A549 (cell line): ENCODE measurements at regions not wholly inside any gene's neighbourhood (a gene's known extent, or its start where the extent isn't known, plus 50 kb on each side); places are given as distances from the start of the nearest gene placed in this dataset.

Experiments
- ATAC-seq, 2 experiments: fragments of 200-7000 bp in 1 of 2; fragments of >200 bp in 1 of 2; cut with Nextera tagmentation in 1 of 2; cut with Tn5 transposase in 1 of 2; 3 replicates each; pipeline versions ENCODE4 v1.8.0 to v1.9.1; 2018 to 2020; ENCODE audit warnings: mild to moderate bottlenecking in 1 of 2, moderate library complexity in 1 of 2
- CTCF ChIA-PET: fragments of 300-600 bp; sonication (Branson Sonifier 250); formaldehyde crosslinking; extraction: SDS; loops from one replicate; lab custom pipeline; 2021; ENCODE audit warnings: antibody characterized with exemption, inconsistent platforms; lab: Yijun Ruan, JAX
- POLR2A ChIA-PET: fragments of 350-600 bp; formaldehyde crosslinking; extraction: SDS; loops from one replicate; lab custom pipeline; 2021; ENCODE audit warnings: antibody characterized with exemption, inconsistent platforms; lab: Yijun Ruan, JAX
- DNase-seq, 2 experiments: peaks; one replicate each; pipeline versions ENCODE4 v3.0.0 to v3.0.0-alpha.2; 2011 to 2016; ENCODE audit warnings: low read depth in 1 of 2, low spot score in 1 of 2
- FAIRE-seq: peaks from 2 replicates; lab custom pipeline; 2011; peaks lifted over from hg19 to GRCh38; lab: Jason Lieb, UNC
- H3K27ac ChIP-seq, 2 experiments: fragments of >200 bp; sonication (Bioruptor Twin); formaldehyde crosslinking; 3 replicates each; pipeline ENCODE4 v1.5.1; 2016 to 2017
- H3K4me1 ChIP-seq: fragments of >200 bp; sonication (Bioruptor Twin); formaldehyde crosslinking; 3 replicates; pipeline ENCODE4 v1.6.1; 2016
- H3K4me2 ChIP-seq: fragments of >200 bp; sonication (Bioruptor Twin); formaldehyde crosslinking; 3 replicates; pipeline ENCODE4 v1.6.1; 2016
- H3K4me3 ChIP-seq: fragments of >200 bp; sonication (Bioruptor Twin); formaldehyde crosslinking; 3 replicates; pipeline ENCODE4 v1.5.1; 2016
- H3K9me3 ChIP-seq: fragments of >200 bp; sonication (Bioruptor Twin); formaldehyde crosslinking; 3 replicates; pipeline ENCODE4 v1.6.1; 2016
- CBX2 ChIP-seq: fragments of 200-600 bp; sonication (generic); IDR thresholded peaks from 2 replicates; pipeline ENCODE4 v1.6.1; 2016; ENCODE audit warnings: low read depth, mild to moderate bottlenecking, borderline replicate concordance
- CEBPB ChIP-seq, 2 experiments: fragments of >200 bp in 1 of 2; sonication (Bioruptor Twin) in 1 of 2; formaldehyde crosslinking in 1 of 2; IDR thresholded peaks; 2 replicates each; pipeline ENCODE4 v1.6.1; 2012 to 2016
- CHD4 ChIP-seq: fragments of 200-600 bp; sonication (generic); IDR thresholded peaks from 2 replicates; pipeline ENCODE4 v1.6.1; 2016; ENCODE audit warnings: antibody characterized with exemption, mild to moderate bottlenecking, borderline replicate concordance
- ELK1 ChIP-seq: fragments of 150-350 bp; IDR thresholded peaks from 2 replicates; pipeline ENCODE4 v1.6.1; 2014; ENCODE audit warnings: low read depth, mild to moderate bottlenecking, low read length
- EP300 ChIP-seq, 2 experiments: fragments of >200 bp; sonication (Bioruptor Twin); formaldehyde crosslinking; IDR thresholded peaks; 2 replicates in 1 of 2; 3 replicates in 1 of 2; pipeline ENCODE4 v1.6.1; 2016 to 2017
- FOSL2 ChIP-seq, 2 experiments: fragments of 450-650 bp in 1 of 2; fragments of >200 bp in 1 of 2; sonication (Bioruptor Twin) in 1 of 2; formaldehyde crosslinking; IDR thresholded peaks; 2 replicates each; pipeline versions ENCODE4 v1.5.0 to v1.6.1; 2016 to 2020; ENCODE audit warnings: mild to moderate bottlenecking in 1 of 2, moderate library complexity in 1 of 2
- KDM5A ChIP-seq: fragments of 200-600 bp; sonication (generic); IDR thresholded peaks from 2 replicates; pipeline ENCODE4 v1.6.1; 2016; ENCODE audit warnings: antibody characterized with exemption, mild to moderate bottlenecking
- MAX ChIP-seq: IDR thresholded peaks from 2 replicates; pipeline ENCODE4 v1.6.1; 2012
- NPAS2 ChIP-seq: fragments of 250-450 bp; sonication (Bioruptor Pico); IDR thresholded peaks from 2 replicates; pipeline ENCODE4 v1.8.0; 2022; ENCODE audit warnings: mild to moderate bottlenecking, moderate library complexity, borderline replicate concordance
- NR3C1 ChIP-seq: fragments of >200 bp; sonication (Bioruptor Twin); formaldehyde crosslinking; IDR thresholded peaks from 3 replicates; pipeline ENCODE4 v1.6.1; 2017
- PBX3 ChIP-seq: IDR thresholded peaks from 2 replicates; pipeline ENCODE4 v1.6.1; 2012
- RFX5 ChIP-seq: fragments of 450-650 bp; IDR thresholded peaks from 2 replicates; pipeline ENCODE4 v1.7.1; 2014; ENCODE audit warnings: antibody characterized with exemption, mild to moderate bottlenecking, moderate library complexity
- SREBF2 ChIP-seq: fragments of 450-650 bp; IDR thresholded peaks from 2 replicates; pipeline ENCODE4 v1.6.1; 2014; ENCODE audit warnings: mild to moderate bottlenecking, moderate library complexity
- ZNF302 ChIP-seq: fragments of 250-450 bp; sonication (Bioruptor Pico); IDR thresholded peaks from 2 replicates; pipeline ENCODE4 v1.9.0; 2021; ENCODE audit warnings: inconsistent platforms, mild to moderate bottlenecking, moderate library complexity
- ZSCAN20 ChIP-seq: fragments of 250-450 bp; sonication (Bioruptor Pico); IDR thresholded peaks from 2 replicates; pipeline ENCODE4 v1.8.0; 2022; ENCODE audit warnings: mild to moderate bottlenecking, moderate library complexity
- WGBS: methylation state at CpG from one replicate; pipeline ENCODE4 v1.1.6; 2017; ENCODE audit errors: missing lambda C conversion rate; 5-methylcytosine and 5-hydroxymethylcytosine counted together
- TF ChIP-seq, protein P1 (sequence below): fragments of >200 bp; sonication (Bioruptor Twin); formaldehyde crosslinking; IDR thresholded peaks from 3 replicates; pipeline ENCODE4 v1.5.1; 2016

DNA sequence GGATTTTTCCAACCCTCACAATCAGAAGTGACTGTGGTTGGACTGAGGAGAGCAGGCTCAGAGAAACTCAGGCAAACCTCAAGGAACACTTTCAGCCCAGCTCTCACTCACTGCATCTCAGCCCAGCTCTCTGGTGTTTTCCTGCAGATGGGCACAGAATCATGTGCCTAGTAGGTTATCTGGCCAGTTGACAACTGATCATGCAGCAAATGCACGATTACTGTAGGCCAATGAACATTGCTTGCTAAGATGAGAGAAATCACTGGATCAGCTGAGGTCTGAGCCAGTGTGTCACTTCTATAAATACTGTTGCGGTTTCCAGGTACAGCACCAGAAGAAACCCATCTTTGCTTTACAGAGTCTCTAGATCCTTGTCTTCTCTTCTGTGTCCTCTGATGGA is 540.5 kb downstream of the CD83 start (continued):
- TF ChIP-seq CHD4 (no peak), SREBF2 (no peak), EP300 (IDR thresholded peaks at IDR 0.05) (no peak)

DNA sequence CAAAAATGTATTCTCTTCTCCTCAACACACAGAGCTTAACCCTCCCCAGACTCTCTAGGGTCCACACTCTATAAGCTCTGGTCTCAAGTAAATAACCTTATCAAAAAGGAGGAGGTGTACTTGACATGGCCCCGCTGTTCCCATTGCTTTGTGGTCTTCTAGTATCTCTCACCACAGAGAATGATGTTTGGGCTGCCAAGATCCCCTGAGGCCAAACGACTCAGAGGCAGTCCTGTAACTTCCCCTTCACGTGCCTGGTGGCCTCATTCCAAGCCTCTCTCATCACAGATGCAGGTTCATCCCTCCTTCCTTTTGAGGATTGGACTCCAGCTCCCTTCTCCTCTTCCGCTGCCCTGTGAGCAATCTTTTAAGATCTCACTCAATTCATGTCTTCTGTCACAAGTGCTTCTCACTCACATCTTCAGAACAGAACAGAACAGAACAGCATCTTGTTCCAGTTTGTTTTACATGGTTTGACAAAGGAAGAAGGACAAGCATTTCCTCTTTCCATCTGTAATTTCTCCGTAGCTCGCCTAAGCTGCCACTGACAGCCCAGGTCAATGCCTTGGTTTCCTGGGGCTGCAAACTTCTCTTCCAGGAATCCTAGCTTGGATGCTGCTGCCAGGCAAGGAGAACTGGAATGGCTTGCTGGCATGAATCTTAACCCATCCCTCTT is 541.5 kb downstream of the CD83 start:
- Histone ChIP-seq H3K4me2 (no peak overlapping the region), H3K9me3 (no peaks in the 10 kb centered on the region), H3K4me3 (no peak overlapping the region), H3K4me1 (0 out of 3 replicates have a peak, but pooled peaks cover 4% of the 10 kb centered on the region), H3K27ac (no peak overlapping the region)
- no peak for ATAC-seq
- WGBS, result 64% methylated on average over 6 of the region's 6 CpGs
- TF ChIP-seq EP300 (IDR thresholded peaks at IDR 0.05), result no peak
- no peak for TF ChIP-seq CBX2
- no peak for TF ChIP-seq NR3C1
- no peak for TF ChIP-seq NPAS2 (CRISPR knock-in tag)
- no peak for TF ChIP-seq ZNF302 (CRISPR knock-in tag)
- no peak for TF ChIP-seq MAX
- no peak for TF ChIP-seq FOSL2 (IDR thresholded peaks at IDR 0.05)
- TF ChIP-seq FOSL2 (CRISPR knock-in tag; IDR thresholded peaks at IDR 0.05), result no peak
- no peak for TF ChIP-seq RFX5
- no peak for TF ChIP-seq CEBPB (IDR thresholded peaks at IDR 0.05)
- no peak for TF ChIP-seq ELK1
- TF ChIP-seq ZSCAN20, result no peak
- no peak for TF ChIP-seq KDM5A
- ChIA-PET POLR2A (no interaction called here), CTCF (no interaction called here)
- DNase-seq, result no peak
- FAIRE-seq, result no peak

DNA sequence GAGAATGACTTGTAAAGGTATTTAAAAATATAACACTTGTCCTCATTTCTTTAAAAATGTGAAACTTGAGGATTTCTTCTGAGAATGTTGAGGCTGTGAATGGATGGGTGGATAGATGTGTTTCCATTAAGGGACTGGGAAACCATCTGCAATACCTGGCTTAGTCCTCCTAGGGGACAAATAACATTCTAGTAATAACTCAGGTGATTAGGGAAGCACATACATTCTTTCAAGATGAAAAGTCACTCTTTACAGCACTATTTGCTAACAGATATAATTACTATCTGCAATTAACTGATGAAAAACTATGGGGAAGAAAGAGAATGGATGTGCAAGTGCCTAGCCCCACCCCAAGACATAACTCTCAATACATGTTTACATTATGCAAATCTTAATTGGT is 542.3 kb downstream of the CD83 start:
- TF ChIP-seq PBX3 (no peak), MAX (no peak)
- TF ChIP-seq, protein P1, sequence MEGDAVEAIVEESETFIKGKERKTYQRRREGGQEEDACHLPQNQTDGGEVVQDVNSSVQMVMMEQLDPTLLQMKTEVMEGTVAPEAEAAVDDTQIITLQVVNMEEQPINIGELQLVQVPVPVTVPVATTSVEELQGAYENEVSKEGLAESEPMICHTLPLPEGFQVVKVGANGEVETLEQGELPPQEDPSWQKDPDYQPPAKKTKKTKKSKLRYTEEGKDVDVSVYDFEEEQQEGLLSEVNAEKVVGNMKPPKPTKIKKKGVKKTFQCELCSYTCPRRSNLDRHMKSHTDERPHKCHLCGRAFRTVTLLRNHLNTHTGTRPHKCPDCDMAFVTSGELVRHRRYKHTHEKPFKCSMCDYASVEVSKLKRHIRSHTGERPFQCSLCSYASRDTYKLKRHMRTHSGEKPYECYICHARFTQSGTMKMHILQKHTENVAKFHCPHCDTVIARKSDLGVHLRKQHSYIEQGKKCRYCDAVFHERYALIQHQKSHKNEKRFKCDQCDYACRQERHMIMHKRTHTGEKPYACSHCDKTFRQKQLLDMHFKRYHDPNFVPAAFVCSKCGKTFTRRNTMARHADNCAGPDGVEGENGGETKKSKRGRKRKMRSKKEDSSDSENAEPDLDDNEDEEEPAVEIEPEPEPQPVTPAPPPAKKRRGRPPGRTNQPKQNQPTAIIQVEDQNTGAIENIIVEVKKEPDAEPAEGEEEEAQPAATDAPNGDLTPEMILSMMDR, result no peak
- Histone ChIP-seq H3K4me3 (no peak overlapping the region), H3K4me1 (0 out of 3 replicates have a peak, but pooled peaks cover 4% of the 10 kb centered on the region), H3K27ac (no peak overlapping the region), H3K9me3 (no peaks in the 10 kb centered on the region), H3K4me2 (no peak overlapping the region)
- DNase-seq, result no peak
- ChIA-PET CTCF (interaction anchor here (1.1 kb wide), 1 partner anchor 30 kb away, joined by 3 read pairs; no protein-coding TSS in a partner anchor), POLR2A (no interaction called here)
- FAIRE-seq, result no peak
- no peak for ATAC-seq
